Body of pancreas (tissue), 4 donors: ENCODE measurements at regions not wholly inside any gene's neighbourhood (a gene's known extent, or its start where the extent isn't known, plus 50 kb on each side); places are given as distances from the start of the nearest gene placed in this dataset.

ENCODE experiments used
- POLR2A ChIP-seq, 3 donors: fragments of 450-650 bp; IDR thresholded peaks; one replicate each; pipeline ENCODE4 v1.6.1; 2016; ENCODE audit warnings: antibody characterized with exemption in 3 of 3, mild to moderate bottlenecking in 2 of 3
- TF ChIP-seq, protein P1 (sequence below), 7 experiments: fragments of 450-650 bp in 4 of 7; fragments of 200-600 bp in 3 of 7; sonication (generic) in 3 of 7; IDR thresholded peaks; one replicate each; pipeline ENCODE4 v1.5.1; 2016 to 2019; ENCODE audit warnings: antibody characterized with exemption in 7 of 7

DNA sequence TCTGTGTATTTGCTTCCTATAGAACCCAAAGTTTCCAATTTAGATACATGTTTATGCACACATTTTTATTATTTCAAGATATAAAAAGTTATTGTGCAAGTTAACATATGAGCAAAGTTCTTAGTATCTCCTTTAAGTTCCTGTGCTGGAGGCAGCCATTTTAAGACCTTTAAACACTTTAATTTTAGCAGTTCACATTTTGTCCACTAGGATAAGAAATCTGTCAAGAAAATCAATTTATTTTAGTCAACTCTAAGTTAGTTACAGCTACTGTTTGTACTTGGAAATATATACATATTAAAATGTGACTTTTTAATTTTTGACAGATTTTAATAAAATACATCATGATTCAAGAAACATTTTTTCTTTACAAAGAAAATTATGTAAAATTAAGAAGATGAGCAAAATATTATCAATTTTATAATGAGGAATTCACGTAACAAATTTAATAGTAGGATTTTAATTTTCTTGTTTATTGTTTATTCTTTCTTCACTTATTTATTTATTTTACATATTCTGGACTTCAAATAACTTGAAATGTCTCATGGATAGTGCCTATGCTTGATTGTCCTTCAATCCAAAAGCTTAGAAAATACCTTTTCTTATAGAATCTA lies 402.6 kb upstream of the GBE1 start:
- TF ChIP-seq, protein P1, sequence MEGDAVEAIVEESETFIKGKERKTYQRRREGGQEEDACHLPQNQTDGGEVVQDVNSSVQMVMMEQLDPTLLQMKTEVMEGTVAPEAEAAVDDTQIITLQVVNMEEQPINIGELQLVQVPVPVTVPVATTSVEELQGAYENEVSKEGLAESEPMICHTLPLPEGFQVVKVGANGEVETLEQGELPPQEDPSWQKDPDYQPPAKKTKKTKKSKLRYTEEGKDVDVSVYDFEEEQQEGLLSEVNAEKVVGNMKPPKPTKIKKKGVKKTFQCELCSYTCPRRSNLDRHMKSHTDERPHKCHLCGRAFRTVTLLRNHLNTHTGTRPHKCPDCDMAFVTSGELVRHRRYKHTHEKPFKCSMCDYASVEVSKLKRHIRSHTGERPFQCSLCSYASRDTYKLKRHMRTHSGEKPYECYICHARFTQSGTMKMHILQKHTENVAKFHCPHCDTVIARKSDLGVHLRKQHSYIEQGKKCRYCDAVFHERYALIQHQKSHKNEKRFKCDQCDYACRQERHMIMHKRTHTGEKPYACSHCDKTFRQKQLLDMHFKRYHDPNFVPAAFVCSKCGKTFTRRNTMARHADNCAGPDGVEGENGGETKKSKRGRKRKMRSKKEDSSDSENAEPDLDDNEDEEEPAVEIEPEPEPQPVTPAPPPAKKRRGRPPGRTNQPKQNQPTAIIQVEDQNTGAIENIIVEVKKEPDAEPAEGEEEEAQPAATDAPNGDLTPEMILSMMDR (IDR thresholded peaks at IDR 0.05) = peak in 3 of 7 experiments; percentile 6 to 35 (median 7)
- TF ChIP-seq POLR2A (IDR thresholded peaks at IDR 0.05) = no peak
